Fibroblast of mammary gland (primary cell): ENCODE measurements at regions not wholly inside any gene's neighbourhood (a gene's known extent, or its start where the extent isn't known, plus 50 kb on each side); places are given as distances from the start of the nearest gene placed in this dataset.
"Not testable (repeated sequence)": the region's sequence is repeated elsewhere in the genome, so short reads cannot be mapped to it uniquely, and the experiment has no call there.

Experiments used
- DNase-seq: peaks from one replicate; pipeline ENCODE4 v3.0.0-alpha.2; 2010; ENCODE audit warnings: low read depth
- H3K4me3 ChIP-seq: 2 replicates; pipeline ENCODE4 v1.5.1; 2011; ENCODE audit warnings: low read depth, mild to moderate bottlenecking, low read length, moderate library complexity; ENCODE audit not compliant: control insufficient read depth
- TF ChIP-seq, protein P1 (sequence below): conservative IDR thresholded peaks from 2 replicates; pipeline ENCODE4 v1.5.1; 2011; ENCODE audit warnings: low read depth, low read length, inconsistent platforms; ENCODE audit not compliant: control insufficient read depth, insufficient read depth

DNA sequence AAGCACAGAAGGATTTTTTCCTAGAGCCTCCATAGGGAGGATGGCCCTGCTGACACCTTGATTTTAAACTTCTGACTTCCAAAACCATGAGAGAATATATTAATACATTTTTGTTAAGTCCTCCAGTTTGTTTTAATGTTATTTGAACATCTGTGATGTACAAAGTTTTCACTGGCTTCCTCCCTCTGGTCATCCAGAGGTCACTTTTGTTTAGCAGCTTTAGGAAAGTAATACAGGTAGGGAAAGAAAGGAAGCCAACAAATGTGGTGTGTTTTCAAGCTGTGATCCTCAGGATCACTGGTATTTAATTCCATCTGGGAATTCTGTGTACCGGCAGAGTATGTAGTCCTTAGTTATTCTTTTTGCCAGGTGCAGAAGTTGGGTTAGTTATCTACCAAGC lies 488.8 kb upstream of the ATXN8OS start:
- no peak for DNase-seq
- no peak overlapping the region for H3K4me3 ChIP-seq
- TF ChIP-seq, protein P1, sequence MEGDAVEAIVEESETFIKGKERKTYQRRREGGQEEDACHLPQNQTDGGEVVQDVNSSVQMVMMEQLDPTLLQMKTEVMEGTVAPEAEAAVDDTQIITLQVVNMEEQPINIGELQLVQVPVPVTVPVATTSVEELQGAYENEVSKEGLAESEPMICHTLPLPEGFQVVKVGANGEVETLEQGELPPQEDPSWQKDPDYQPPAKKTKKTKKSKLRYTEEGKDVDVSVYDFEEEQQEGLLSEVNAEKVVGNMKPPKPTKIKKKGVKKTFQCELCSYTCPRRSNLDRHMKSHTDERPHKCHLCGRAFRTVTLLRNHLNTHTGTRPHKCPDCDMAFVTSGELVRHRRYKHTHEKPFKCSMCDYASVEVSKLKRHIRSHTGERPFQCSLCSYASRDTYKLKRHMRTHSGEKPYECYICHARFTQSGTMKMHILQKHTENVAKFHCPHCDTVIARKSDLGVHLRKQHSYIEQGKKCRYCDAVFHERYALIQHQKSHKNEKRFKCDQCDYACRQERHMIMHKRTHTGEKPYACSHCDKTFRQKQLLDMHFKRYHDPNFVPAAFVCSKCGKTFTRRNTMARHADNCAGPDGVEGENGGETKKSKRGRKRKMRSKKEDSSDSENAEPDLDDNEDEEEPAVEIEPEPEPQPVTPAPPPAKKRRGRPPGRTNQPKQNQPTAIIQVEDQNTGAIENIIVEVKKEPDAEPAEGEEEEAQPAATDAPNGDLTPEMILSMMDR, result no peak

DNA sequence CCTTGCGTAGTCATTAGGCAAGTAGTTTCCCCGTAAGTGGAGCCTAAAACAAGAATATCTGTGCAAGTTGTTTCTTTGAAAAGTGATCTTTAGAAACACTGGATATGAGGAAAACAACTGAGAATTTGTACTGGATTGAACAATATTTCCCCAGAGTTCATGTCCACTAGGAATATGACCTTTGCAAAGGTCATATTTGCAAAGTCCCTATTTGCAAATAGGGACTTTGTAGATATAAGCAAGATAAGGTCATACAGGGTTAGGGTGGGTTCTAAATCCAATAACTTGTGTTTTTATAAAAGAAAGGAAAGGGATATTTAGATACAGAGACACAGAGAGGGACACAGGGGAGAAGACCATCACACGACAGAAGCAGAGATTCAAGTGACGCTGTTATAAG lies 489.2 kb upstream of the ATXN8OS start:
- no peak for DNase-seq
- no peak overlapping the region for H3K4me3 ChIP-seq
- TF ChIP-seq, protein P1, result no peak

DNA sequence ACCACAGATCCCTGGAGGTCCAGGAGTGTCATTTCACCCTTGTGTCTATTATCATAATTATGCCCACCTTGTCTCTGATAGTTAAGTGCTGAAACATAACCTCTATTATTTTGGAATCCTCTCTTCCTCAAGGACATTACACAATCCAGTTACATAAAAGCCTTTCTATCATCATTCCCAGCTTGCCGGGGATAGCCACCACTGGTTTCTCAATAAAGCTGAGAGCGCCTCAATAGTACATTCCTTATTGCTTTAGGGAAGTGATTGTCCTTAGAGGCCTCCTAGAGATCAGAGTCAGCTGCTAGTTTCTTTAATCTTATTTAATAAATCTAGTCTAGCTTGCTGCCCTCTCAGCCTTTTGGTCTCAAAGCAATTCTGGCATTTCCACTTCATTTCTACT lies 490.0 kb upstream of the ATXN8OS start:
- H3K4me3 ChIP-seq, result no peak overlapping the region
- TF ChIP-seq, protein P1, result no peak
- DNase-seq, result no peak

DNA sequence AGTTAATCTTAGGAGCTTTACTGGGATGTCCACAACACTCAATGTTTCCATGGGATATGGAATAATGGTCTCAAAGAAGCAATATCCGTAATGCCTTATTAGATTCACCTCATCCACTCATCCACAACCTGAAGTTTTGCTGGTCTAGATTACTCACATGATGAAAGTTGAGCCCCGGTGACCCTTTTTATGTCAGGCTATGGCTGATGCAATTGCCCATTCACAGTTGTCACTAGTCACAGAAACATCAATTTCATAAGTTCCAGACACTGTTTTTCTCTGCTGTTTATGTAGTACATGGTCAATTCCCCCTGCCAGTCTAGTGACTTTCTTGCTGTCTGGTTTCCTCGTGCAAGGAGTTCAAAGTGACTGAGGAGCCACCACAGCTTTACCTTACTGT lies 491.2 kb upstream of the ATXN8OS start:
- H3K4me3 ChIP-seq, result no peak overlapping the region
- no peak for DNase-seq
- TF ChIP-seq, protein P1, result no peak

DNA sequence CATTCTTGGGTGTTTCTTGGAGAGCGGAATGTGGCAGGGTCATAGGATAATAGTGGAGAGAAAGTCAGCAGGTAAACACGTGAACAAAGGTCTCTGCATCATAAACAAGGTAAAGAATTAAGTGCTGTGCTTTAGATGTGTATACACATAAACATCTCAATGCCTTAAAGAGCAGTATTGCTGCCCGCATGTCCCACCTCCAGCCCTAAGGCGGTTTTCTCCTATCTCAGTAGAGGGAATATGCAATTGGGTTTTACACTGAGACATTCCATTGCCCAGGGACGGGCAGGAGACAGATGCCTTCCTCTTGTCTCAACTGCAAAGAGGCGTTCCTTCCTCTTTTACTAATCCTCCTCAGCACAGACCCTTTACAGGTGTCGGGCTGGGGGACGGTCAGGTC lies 492.6 kb upstream of the ATXN8OS start:
- DNase-seq, result not testable (repeated sequence)

DNA sequence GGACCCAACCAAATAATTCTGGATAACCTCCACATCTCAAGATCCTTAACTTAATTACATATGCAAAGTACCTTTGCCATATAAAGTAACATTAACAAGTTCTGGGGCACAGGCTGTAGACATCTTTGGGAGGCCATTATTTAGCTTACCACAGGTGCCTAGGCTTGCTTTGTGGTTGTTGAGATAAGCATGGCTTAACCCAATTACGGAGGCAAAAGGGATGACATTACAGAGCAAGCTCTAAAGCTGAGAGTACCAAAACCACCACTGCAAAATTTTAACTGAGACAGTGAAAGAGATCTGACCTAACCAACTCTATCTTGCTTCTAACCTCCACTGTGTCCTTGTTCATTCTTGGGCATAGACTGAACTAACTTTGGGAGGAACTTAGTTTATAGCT lies 502.9 kb upstream of the ATXN8OS start:
- no peak for DNase-seq
- no peak overlapping the region for H3K4me3 ChIP-seq
- TF ChIP-seq, protein P1, result no peak

More for the DNA sequence above, 492.6 kb upstream of the ATXN8OS start:
- not testable (repeated sequence) for H3K4me3 ChIP-seq

DNA sequence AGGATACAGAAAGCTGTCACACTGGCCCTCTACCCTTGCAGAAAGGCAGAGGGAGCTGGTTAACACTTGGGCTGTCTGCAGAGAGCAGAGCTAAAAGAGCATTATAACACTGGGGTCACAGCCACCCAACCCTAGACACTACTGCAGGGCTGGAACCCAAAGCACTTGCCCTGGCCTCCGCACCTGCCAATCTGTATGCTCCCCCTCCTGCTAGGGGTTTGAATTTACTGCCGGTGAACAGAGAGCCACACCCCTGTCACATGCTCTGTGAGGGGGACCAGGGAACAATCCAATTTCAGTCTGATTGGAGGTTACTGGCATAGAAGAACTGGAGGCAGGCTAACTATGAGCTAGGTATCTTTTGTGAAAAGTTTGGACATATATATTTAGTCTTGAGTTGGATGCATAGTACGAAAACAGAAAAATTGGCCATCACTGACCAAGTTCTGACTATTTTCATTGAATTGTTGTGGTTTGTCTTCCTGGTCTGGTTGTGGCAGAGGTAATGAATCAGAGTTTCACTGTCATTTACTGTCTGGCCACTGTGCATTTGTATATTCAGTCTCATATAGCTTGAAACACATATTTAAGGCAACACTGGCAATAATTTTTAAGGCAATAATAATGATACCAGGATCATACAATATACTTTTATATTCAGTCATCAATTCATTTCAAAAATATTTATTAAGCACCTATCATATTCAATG lies 504.3 kb upstream of the ATXN8OS start:
- TF ChIP-seq, protein P1, result no peak
- no peak overlapping the region for H3K4me3 ChIP-seq

More for the DNA sequence above, 504.3 kb upstream of the ATXN8OS start:
- no peak for DNase-seq
